GM23338 (cell line): ENCODE measurements at regions not wholly inside any gene's neighbourhood (a gene's known extent, or its start where the extent isn't known, plus 50 kb on each side); places are given as distances from the start of the nearest gene placed in this dataset.

ENCODE experiments used
- ATAC-seq: fragments of 200-7000 bp; cut with Tn5 transposase; 3 replicates; pipeline ENCODE4 v1.9.1; 2020
- DNase-seq: peaks from one replicate; pipeline ENCODE4 v3.0.0-alpha.2; 2015; ENCODE audit warnings: low spot score
- H2AFZ ChIP-seq: fragments of 200-600 bp; sonication (generic); 2 replicates; pipeline ENCODE4 v1.8.0; 2016; ENCODE audit warnings: antibody characterized with exemption, mild to moderate bottlenecking, moderate library complexity
- H3F3A ChIP-seq: fragments of 200-600 bp; sonication (generic); replicated peaks from 2 replicates; pipeline ENCODE4 v1.8.0; 2017; ENCODE audit warnings: antibody characterized with exemption, mixed run types, low read depth
- H3K27ac ChIP-seq: fragments of 200-600 bp; sonication (generic); 2 replicates; pipeline ENCODE4 v1.6.1; 2016; ENCODE audit warnings: low read depth
- H3K27me3 ChIP-seq: fragments of 200-600 bp; sonication (generic); 2 replicates; pipeline ENCODE4 v1.8.0; 2016; ENCODE audit warnings: mild to moderate bottlenecking, mixed run types, moderate library complexity; ENCODE audit not compliant: insufficient read depth
- H3K36me3 ChIP-seq: fragments of 200-600 bp; sonication (generic); 2 replicates; pipeline ENCODE4 v1.8.0; 2016; ENCODE audit warnings: mild to moderate bottlenecking; ENCODE audit not compliant: insufficient read depth
- H3K4me1 ChIP-seq: fragments of 200-600 bp; sonication (generic); 2 replicates; pipeline ENCODE4 v1.8.0; 2016; ENCODE audit warnings: mild to moderate bottlenecking, moderate library complexity; ENCODE audit not compliant: insufficient read depth
- H3K4me2 ChIP-seq: fragments of 200-600 bp; sonication (generic); 2 replicates; pipeline ENCODE4 v1.7.1; 2017; ENCODE audit warnings: mixed run types
- H3K4me3 ChIP-seq: fragments of 200-600 bp; sonication (generic); 2 replicates; pipeline ENCODE4 v1.6.1; 2016; ENCODE audit warnings: mixed run types
- H3K79me2 ChIP-seq: fragments of 200-600 bp; sonication (generic); replicated peaks from 2 replicates; pipeline ENCODE4 v1.8.0; 2017; ENCODE audit warnings: mild to moderate bottlenecking; ENCODE audit not compliant: insufficient read depth
- H3K9me2 ChIP-seq: fragments of 200-600 bp; sonication (generic); 2 replicates; pipeline ENCODE4 v1.8.0; 2017; ENCODE audit not compliant: insufficient read depth
- H4K20me1 ChIP-seq: fragments of 200-600 bp; sonication (generic); replicated peaks from 2 replicates; pipeline ENCODE4 v1.8.0; 2017; ENCODE audit warnings: mild to moderate bottlenecking; ENCODE audit not compliant: insufficient read depth
- H3K27ac Mint-ChIP-seq: 2 replicates; pipeline ENCODE4 v1.8.0; 2020; ENCODE audit warnings: inconsistent platforms, mild to moderate bottlenecking, moderate library complexity, mixed read lengths
- H3K27me3 Mint-ChIP-seq: 3 replicates; pipeline ENCODE4 v1.8.0; 2022; ENCODE audit warnings: low read depth, mild to moderate bottlenecking, moderate library complexity, mixed read lengths, inconsistent platforms; ENCODE audit not compliant: insufficient read depth, poor library complexity
- H3K36me3 Mint-ChIP-seq: 3 replicates; pipeline ENCODE4 v1.8.0; 2021; ENCODE audit warnings: low read depth, mild to moderate bottlenecking, inconsistent platforms, moderate library complexity, mixed read lengths
- H3K4me1 Mint-ChIP-seq: 3 replicates; pipeline ENCODE4 v1.8.0; 2020; ENCODE audit warnings: mild to moderate bottlenecking, inconsistent platforms, mixed read lengths
- H3K4me3 Mint-ChIP-seq: 3 replicates; pipeline ENCODE4 v1.8.0; 2021; ENCODE audit warnings: moderate library complexity, mild to moderate bottlenecking, inconsistent platforms, mixed read lengths
- H3K9me3 Mint-ChIP-seq: 3 replicates; pipeline ENCODE4 v1.8.0; 2020; ENCODE audit warnings: moderate library complexity, mild to moderate bottlenecking, inconsistent platforms, mixed read lengths
- CREB1 ChIP-seq: fragments of 250-450 bp; sonication (Bioruptor Pico); IDR thresholded peaks from 2 replicates; pipeline ENCODE4 v1.5.0; 2020; ENCODE audit warnings: low read depth, mild to moderate bottlenecking, moderate library complexity
- CTCF ChIP-seq, 2 experiments: fragments of 200-600 bp in 1 of 2; sonication (generic) in 1 of 2; conservative IDR thresholded peaks; 2 replicates each; pipeline versions ENCODE4 v1.5.1 to v1.6.1; 2016 to 2017; ENCODE audit warnings: antibody characterized with exemption in 2 of 2, low read depth in 2 of 2, mild to moderate bottlenecking in 2 of 2, moderate library complexity in 1 of 2
- ETS1 ChIP-seq: IDR thresholded peaks from 2 replicates; pipeline ENCODE4 v1.6.1; 2016; ENCODE audit warnings: antibody characterized with exemption
- EZH2 ChIP-seq: fragments of 200-600 bp; sonication (generic); IDR thresholded peaks from one replicate; pipeline ENCODE4 v1.8.0; 2017; ENCODE audit warnings: antibody characterized with exemption, mild to moderate bottlenecking, low read depth; ENCODE audit not compliant: unreplicated experiment
- NANOG ChIP-seq: IDR thresholded peaks from 2 replicates; pipeline ENCODE4 v1.6.1; 2016; ENCODE audit warnings: antibody characterized with exemption, borderline replicate concordance
- POLR2AphosphoS5 ChIP-seq: IDR thresholded peaks from 2 replicates; pipeline ENCODE4 v1.6.1; 2016; ENCODE audit warnings: antibody characterized with exemption, low read depth
- REST ChIP-seq: IDR thresholded peaks from one replicate; pipeline ENCODE4 v1.6.1; 2018; ENCODE audit warnings: antibody characterized with exemption; ENCODE audit not compliant: unreplicated experiment
- ZNF331 ChIP-seq: fragments of 250-450 bp; sonication (Bioruptor Pico); IDR thresholded peaks from 2 replicates; pipeline ENCODE4 v1.5.0; 2020; ENCODE audit warnings: low read depth, mild to moderate bottlenecking, moderate library complexity

GRCh38 chr17:69800870-69801269 is 274.2 kb upstream of the KCNJ16 start:
- H3K36me3 ChIP-seq, result no peaks in the 10 kb centered on the region
- H4K20me1 ChIP-seq, result no peaks in the 10 kb centered on the region
- no peak overlapping the region for H3K27ac ChIP-seq
- H3K9me3 Mint-ChIP-seq, result peaks cover 13% of the 10 kb centered on the region
- H3K4me1 ChIP-seq, result no peaks in the 10 kb centered on the region; the same call in 1 of the 2 replicates
- no peaks in the 10 kb centered on the region for H3F3A ChIP-seq
- H3K9me2 ChIP-seq, result peaks cover 9% of the 10 kb centered on the region; the same call in 1 of the 2 replicates
- H3K79me2 ChIP-seq, result no peaks in the 10 kb centered on the region
- no peak overlapping the region for H3K4me2 ChIP-seq
- H3K27ac Mint-ChIP-seq, result no peak overlapping the region
- no peak overlapping the region for H3K4me3 Mint-ChIP-seq
- no peaks in the 10 kb centered on the region for H3K4me1 Mint-ChIP-seq
- TF ChIP-seq REST (no peak), EZH2 (no peak), POLR2AphosphoS5 (no peak), ZNF331 (CRISPR knock-in tag) (no peak)
- ATAC-seq (no peak), DNase-seq (no peak)
- H3K27me3 Mint-ChIP-seq, result peaks cover 2% of the 10 kb centered on the region
- no peak overlapping the region for H3K4me3 ChIP-seq
- H2AFZ ChIP-seq, result no peak overlapping the region
- no peaks in the 10 kb centered on the region for H3K27me3 ChIP-seq
- H3K36me3 Mint-ChIP-seq, result peaks cover 7% of the 10 kb centered on the region; the same call in 2 of the 3 replicates

- Histone ChIP-seq H3K4me2 (no peak overlapping the region), H4K20me1 (no peaks in the 10 kb centered on the region), H3K36me3 (no peaks in the 10 kb centered on the region), H3K4me3 (no peak overlapping the region), H3K27me3 (no peaks in the 10 kb centered on the region), H3K79me2 (no peaks in the 10 kb centered on the region), H3K27ac (no peak overlapping the region), H3F3A (no peaks in the 10 kb centered on the region), H3K4me1 (no peaks in the 10 kb centered on the region), H2AFZ (no peak overlapping the region), H3K9me2 (peaks cover 9% of the 10 kb centered on the region; the same call in 1 of the 2 replicates)
- Mint-ChIP-seq H3K27ac (no peak overlapping the region), H3K27me3 (peaks cover 2% of the 10 kb centered on the region), H3K4me1 (no peaks in the 10 kb centered on the region), H3K4me3 (no peak overlapping the region), H3K36me3 (peaks cover 7% of the 10 kb centered on the region; the same call in 2 of the 3 replicates), H3K9me3 (peaks cover 13% of the 10 kb centered on the region)
- no peak for DNase-seq
- ATAC-seq, result no peak
- no peak for TF ChIP-seq NANOG
Observed at GRCh38 chr17:69801368-69801767, 273.7 kb upstream of the KCNJ16 start.

- Histone ChIP-seq H2AFZ (peak overlapping the region; percentile 56), H3K27ac (no peak overlapping the region), H3K79me2 (no peaks in the 10 kb centered on the region), H3K9me2 (peaks cover 9% of the 10 kb centered on the region; the same call in 1 of the 2 replicates), H3K36me3 (no peaks in the 10 kb centered on the region), H3K4me3 (no peak overlapping the region), H3F3A (no peaks in the 10 kb centered on the region), H3K27me3 (no peaks in the 10 kb centered on the region), H4K20me1 (no peaks in the 10 kb centered on the region), H3K4me1 (no peaks in the 10 kb centered on the region), H3K4me2 (no peak overlapping the region)
- TF ChIP-seq ETS1 (no peak), CREB1 (CRISPR knock-in tag) (no peak), CTCF (conservative IDR thresholded peaks at IDR 0.05; ENCODE audit: low read depth in 2 of 2) (peak in 1 of 2 experiments; percentile 45; a peak in 2 of 4 replicates)
- DNase-seq (no peak), ATAC-seq (peak; percentile 52)
- Mint-ChIP-seq H3K27ac (no peak overlapping the region), H3K9me3 (peaks cover 13% of the 10 kb centered on the region), H3K27me3 (peaks cover 2% of the 10 kb centered on the region), H3K36me3 (peaks cover 7% of the 10 kb centered on the region; the same call in 2 of the 3 replicates), H3K4me1 (no peaks in the 10 kb centered on the region), H3K4me3 (no peak overlapping the region)
Observed at GRCh38 chr17:69802045-69802740, 272.8 kb upstream of the KCNJ16 start.
